LNCaP clone FGC (cell line): ENCODE measurements at regions not wholly inside any gene's neighbourhood (a gene's known extent, or its start where the extent isn't known, plus 50 kb on each side); places are given as distances from the start of the nearest gene placed in this dataset.

Experiments
- DNase-seq: peaks from one replicate; pipeline ENCODE4 v3.0.0-alpha.2; 2011; ENCODE audit warnings: low read depth
- H3K4me3 ChIP-seq: 2 replicates; pipeline ENCODE4 v1.5.1; 2011; ENCODE audit warnings: mild to moderate bottlenecking, low read depth, low read length, control low read depth
- CTCF ChIP-seq: IDR thresholded peaks from 2 replicates; pipeline ENCODE4 v1.5.1; 2012; ENCODE audit warnings: mild to moderate bottlenecking; ENCODE audit not compliant: control insufficient read depth, insufficient read depth; ENCODE audit errors: extremely low read depth

- DNase-seq: no peak
Observed at GRCh38 chr1:87437663-87438295, 109.1 kb downstream of the LMO4 start.

GRCh38 chr1:87439821-87440220, 111.1 kb downstream of the LMO4 start:
- DNase-seq: no peak
- no peak overlapping the region for H3K4me3 ChIP-seq
- TF ChIP-seq CTCF: no peak

More at GRCh38 chr1:87437663-87438295, 109.1 kb downstream of the LMO4 start:
- no peak overlapping the region for H3K4me3 ChIP-seq
- no peak for TF ChIP-seq CTCF

GRCh38 chr1:87449348-87449963, 120.8 kb downstream of the LMO4 start:
- TF ChIP-seq CTCF: no peak
- peak; percentile 88 for DNase-seq
- H3K4me3 ChIP-seq: no peak overlapping the region

- no peak overlapping the region for H3K4me3 ChIP-seq
- no peak for DNase-seq
- no peak for TF ChIP-seq CTCF
Observed at GRCh38 chr1:87450136-87450535, 121.5 kb downstream of the LMO4 start.

- peak; percentile 33 for DNase-seq
- TF ChIP-seq CTCF: peak; percentile 22; the same call in 1 of the 2 replicates
- H3K4me3 ChIP-seq: no peak overlapping the region
Observed at GRCh38 chr1:87450615-87451209, 122.0 kb downstream of the LMO4 start.

- no peak for TF ChIP-seq CTCF
- no peak overlapping the region for H3K4me3 ChIP-seq
- DNase-seq: no peak
Observed at GRCh38 chr1:87451229-87451920, 122.7 kb downstream of the LMO4 start.
